ENCODE measurements at regions not wholly inside any gene's neighbourhood (a gene's known extent, or its start where the extent isn't known, plus 50 kb on each side); places are given as distances from the start of the nearest gene placed in this dataset.

GRCh38 chr12:130216031-130216430 is 53.8 kb downstream of the FZD10 start:
- no peak for FAIRE-seq
- H3K36me3 ChIP-seq (ENCODE audit: control insufficient read depth, insufficient read depth, low read length): no peaks in the 10 kb centered on the region
- TF ChIP-seq CTCF (IDR thresholded peaks at IDR 0.05; ENCODE audit: insufficient read depth, low read length, severe bottlenecking): no peak
- DNase-seq (ENCODE audit: low read depth): no peak
- no peak overlapping the region for H3K4me3 ChIP-seq (ENCODE audit: low read depth, low read length)
- no peaks in the 10 kb centered on the region for H3K27me3 ChIP-seq (ENCODE audit: control insufficient read depth, insufficient read depth, low read length)

GRCh38 chr12:130218682-130219081 is 56.4 kb downstream of the FZD10 start:
- FAIRE-seq (no peak), DNase-seq (ENCODE audit: low read depth) (no peak)
- TF ChIP-seq CTCF (IDR thresholded peaks at IDR 0.05; ENCODE audit: insufficient read depth, low read length, severe bottlenecking): no peak
- Histone ChIP-seq H3K4me3 (ENCODE audit: low read depth, low read length) (no peak overlapping the region), H3K36me3 (ENCODE audit: control insufficient read depth, insufficient read depth, low read length) (no peaks in the 10 kb centered on the region), H3K27me3 (ENCODE audit: control insufficient read depth, insufficient read depth, low read length) (no peaks in the 10 kb centered on the region)

GRCh38 chr12:130219929-130220705 is 57.9 kb downstream of the FZD10 start:
- H3K36me3 ChIP-seq (ENCODE audit: control insufficient read depth, insufficient read depth, low read length): no peaks in the 10 kb centered on the region
- no peak overlapping the region for H3K4me3 ChIP-seq (ENCODE audit: low read depth, low read length)
- H3K27me3 ChIP-seq (ENCODE audit: control insufficient read depth, insufficient read depth, low read length): no peaks in the 10 kb centered on the region
- no peak for FAIRE-seq
- no peak for TF ChIP-seq CTCF (IDR thresholded peaks at IDR 0.05; ENCODE audit: insufficient read depth, low read length, severe bottlenecking)
- no peak for DNase-seq (ENCODE audit: low read depth)

- Histone ChIP-seq H3K4me3 (ENCODE audit: low read depth, low read length) (no peak overlapping the region), H3K36me3 (ENCODE audit: control insufficient read depth, insufficient read depth, low read length) (no peaks in the 10 kb centered on the region), H3K27me3 (ENCODE audit: control insufficient read depth, insufficient read depth, low read length) (no peaks in the 10 kb centered on the region)
- FAIRE-seq: no peak
- TF ChIP-seq CTCF (IDR thresholded peaks at IDR 0.05; ENCODE audit: insufficient read depth, low read length, severe bottlenecking): no peak
- DNase-seq (ENCODE audit: low read depth): no peak
Observed at GRCh38 chr12:130220706-130221100, 58.4 kb downstream of the FZD10 start.

- DNase-seq (ENCODE audit: low read depth): no peak
- no peak for FAIRE-seq
- no peaks in the 10 kb centered on the region for H3K27me3 ChIP-seq (ENCODE audit: control insufficient read depth, insufficient read depth, low read length)
- no peaks in the 10 kb centered on the region for H3K36me3 ChIP-seq (ENCODE audit: control insufficient read depth, insufficient read depth, low read length)
- H3K4me3 ChIP-seq (ENCODE audit: low read depth, low read length): no peak overlapping the region
- TF ChIP-seq CTCF (IDR thresholded peaks at IDR 0.05; ENCODE audit: insufficient read depth, low read length, severe bottlenecking): no peak
Observed at GRCh38 chr12:130222519-130223218, 60.4 kb downstream of the FZD10 start.
